Mesothelial cell of epicardium (in vitro differentiated cells): ENCODE measurements at regions not wholly inside any gene's neighbourhood (a gene's known extent, or its start where the extent isn't known, plus 50 kb on each side); places are given as distances from the start of the nearest gene placed in this dataset.
"Not testable (repeated sequence)": the region's sequence is repeated elsewhere in the genome, so short reads cannot be mapped to it uniquely, and the experiment has no call there.

Experiments used
- DNase-seq, 2 experiments: peaks; one replicate each; pipeline ENCODE4 v3.0.0; 2021; ENCODE audit warnings: low spot score in 2 of 2; ENCODE audit not compliant: unreplicated experiment in 2 of 2
- H3K27ac Mint-ChIP-seq: 2 replicates; pipeline ENCODE4 v1.8.0; 2021; ENCODE audit warnings: mixed read lengths
- H3K27me3 Mint-ChIP-seq: 2 replicates; pipeline ENCODE4 v1.8.0; 2021; ENCODE audit warnings: low read depth, mixed read lengths
- H3K36me3 Mint-ChIP-seq: 2 replicates; pipeline ENCODE4 v1.8.0; 2021; ENCODE audit warnings: mixed read lengths
- H3K4me1 Mint-ChIP-seq: 2 replicates; pipeline ENCODE4 v1.8.0; 2021; ENCODE audit warnings: mixed read lengths
- H3K4me3 Mint-ChIP-seq: 2 replicates; pipeline ENCODE4 v1.8.0; 2021; ENCODE audit warnings: mild to moderate bottlenecking, moderate library complexity, mixed read lengths
- H3K9me3 Mint-ChIP-seq: 2 replicates; pipeline ENCODE4 v1.8.0; 2021; ENCODE audit warnings: mixed read lengths
- CTCF ChIP-seq: fragments of 200-600 bp; sonication (generic); IDR thresholded peaks from one replicate; pipeline ENCODE4 v1.5.0; 2021; ENCODE audit warnings: antibody characterized with exemption; ENCODE audit not compliant: unreplicated experiment

- H3K4me3 Mint-ChIP-seq: peak overlapping the region; percentile 93
- no peaks in the 10 kb centered on the region for H3K36me3 Mint-ChIP-seq
- peaks cover 58% of the 10 kb centered on the region for H3K27me3 Mint-ChIP-seq
- no peaks in the 10 kb centered on the region for H3K9me3 Mint-ChIP-seq
- H3K27ac Mint-ChIP-seq: peak overlapping the region; percentile 97
- no peak for TF ChIP-seq CTCF
- DNase-seq: peak; percentile 19 to 46
- peaks cover 36% of the 10 kb centered on the region for H3K4me1 Mint-ChIP-seq
Observed at GRCh38 chrX:125205918-125206665, 113.6 kb upstream of the TEX13C start.

GRCh38 chrX:125210146-125210545 is 109.5 kb upstream of the TEX13C start:
- Mint-ChIP-seq H3K4me3 (no peak overlapping the region), H3K4me1 (peaks cover 15% of the 10 kb centered on the region), H3K27me3 (peaks cover 18% of the 10 kb centered on the region), H3K36me3 (no peaks in the 10 kb centered on the region), H3K27ac (no peak overlapping the region), H3K9me3 (no peaks in the 10 kb centered on the region)
- DNase-seq: no peak
- TF ChIP-seq CTCF: no peak

- Mint-ChIP-seq H3K36me3 (no peaks in the 10 kb centered on the region), H3K27ac (no peak overlapping the region), H3K4me3 (no peak overlapping the region), H3K4me1 (no peaks in the 10 kb centered on the region), H3K9me3 (peaks cover 8% of the 10 kb centered on the region), H3K27me3 (no peaks in the 10 kb centered on the region)
- no peak for TF ChIP-seq CTCF
- DNase-seq: no peak
Observed at GRCh38 chrX:125219852-125220251, 99.8 kb upstream of the TEX13C start.

- Mint-ChIP-seq H3K27ac (no peak overlapping the region), H3K4me3 (no peak overlapping the region), H3K9me3 (peaks cover 10% of the 10 kb centered on the region), H3K4me1 (no peaks in the 10 kb centered on the region), H3K36me3 (no peaks in the 10 kb centered on the region), H3K27me3 (peaks cover 2% of the 10 kb centered on the region)
- no peak for TF ChIP-seq CTCF
- no peak for DNase-seq
Observed at GRCh38 chrX:125236955-125237354, 82.7 kb upstream of the TEX13C start.

GRCh38 chrX:125248931-125249330 is 70.7 kb upstream of the TEX13C start:
- no peak for TF ChIP-seq CTCF
- peaks cover 6% of the 10 kb centered on the region for H3K9me3 Mint-ChIP-seq
- H3K27me3 Mint-ChIP-seq: no peaks in the 10 kb centered on the region
- no peaks in the 10 kb centered on the region for H3K36me3 Mint-ChIP-seq
- H3K4me3 Mint-ChIP-seq: no peak overlapping the region
- H3K4me1 Mint-ChIP-seq: no peaks in the 10 kb centered on the region
- no peak overlapping the region for H3K27ac Mint-ChIP-seq
- no peak for DNase-seq

GRCh38 chrX:125255759-125256158 is 63.9 kb upstream of the TEX13C start:
- H3K4me3 Mint-ChIP-seq, H3K27me3 Mint-ChIP-seq, H3K9me3 Mint-ChIP-seq, H3K27ac Mint-ChIP-seq, H3K4me1 Mint-ChIP-seq, H3K36me3 Mint-ChIP-seq, DNase-seq: not testable (repeated sequence)
